ENCODE measurements at regions not wholly inside any gene's neighbourhood (a gene's known extent, or its start where the extent isn't known, plus 50 kb on each side); places are given as distances from the start of the nearest gene placed in this dataset.

- H3K23ac ChIP-seq (ENCODE audit: low read length in 2 of 2) = no peak overlapping the region
- H3K9ac ChIP-seq (ENCODE audit: low read length) = no peak overlapping the region
- peak overlapping the region; percentile 13 for H3K4me2 ChIP-seq (ENCODE audit: low read length, poor library complexity, severe bottlenecking)
- no peak overlapping the region for H2BK120ac ChIP-seq (ENCODE audit: low read depth, low read length)
- H2AK5ac ChIP-seq (ENCODE audit: low read length, severe bottlenecking) = no peak overlapping the region
- no peak overlapping the region for H4K8ac ChIP-seq (ENCODE audit: low read length)
- no peaks in the 10 kb centered on the region for H3K9me3 ChIP-seq (ENCODE audit: control insufficient read depth, low read length)
- peaks cover 2% of the 10 kb centered on the region for H3K4me1 ChIP-seq (ENCODE audit: control insufficient read depth, insufficient read depth, low read depth, low read length)
- peak overlapping the region in 1 of 2 experiments; percentile 9 for H2BK12ac ChIP-seq (ENCODE audit: low read length in 2 of 2)
- H3K27me3 ChIP-seq (ENCODE audit: control insufficient read depth in 1 of 2, insufficient read depth in 1 of 2, low read length in 2 of 2) = no peaks in the 10 kb centered on the region
- no peak overlapping the region for H4K91ac ChIP-seq (ENCODE audit: low read length)
- H3K14ac ChIP-seq (ENCODE audit: low read length in 2 of 2) = no peak overlapping the region
- 43% methylated on average over 14 of the region's 14 CpGs for WGBS
- H3K4me3 ChIP-seq (ENCODE audit: insufficient read depth in 1 of 2, low read depth in 1 of 2, low read length in 2 of 2) = no peak overlapping the region
- H2AFZ ChIP-seq (ENCODE audit: low read depth, low read length) = no peak overlapping the region
- H3K79me1 ChIP-seq (replicated peaks; ENCODE audit: low read length, poor library complexity, severe bottlenecking) = no peaks in the 10 kb centered on the region
- no peak overlapping the region for H3K4ac ChIP-seq (ENCODE audit: low read depth in 1 of 2, low read length in 2 of 2)
- H3K36me3 ChIP-seq (ENCODE audit: control insufficient read depth in 1 of 2, insufficient read depth in 2 of 2, low read depth in 1 of 2, low read length in 2 of 2) = no peaks in the 10 kb centered on the region
- peak overlapping the region; percentile 93 for H2BK5ac ChIP-seq (ENCODE audit: low read depth, low read length, poor library complexity, severe bottlenecking)
- H3K27ac ChIP-seq (ENCODE audit: low read length, poor library complexity, severe bottlenecking) = peak overlapping the region; percentile 95
- peak; percentile 32 for DNase-seq
- no peak overlapping the region for H3K18ac ChIP-seq (ENCODE audit: low read depth in 1 of 2, low read length in 2 of 2)
- H2BK15ac ChIP-seq (ENCODE audit: low read depth, poor library complexity, severe bottlenecking) = no peak overlapping the region
These were observed 176.8 kb downstream of the GXYLT1 start for GRCh38 chr12:41967668-41968500.

GRCh38 chr12:41966916-41967315 is 177.8 kb downstream of the GXYLT1 start:
- peaks cover 2% of the 10 kb centered on the region for H3K4me1 ChIP-seq (ENCODE audit: control insufficient read depth, insufficient read depth, low read depth, low read length)
- H2BK15ac ChIP-seq (ENCODE audit: low read depth, poor library complexity, severe bottlenecking) = no peak overlapping the region
- no peak overlapping the region for H3K4me2 ChIP-seq (ENCODE audit: low read length, poor library complexity, severe bottlenecking)
- 98% methylated on average over 2 of the region's 2 CpGs for WGBS
- H3K27ac ChIP-seq (ENCODE audit: low read length, poor library complexity, severe bottlenecking) = peak overlapping the region; percentile 95
- H2BK5ac ChIP-seq (ENCODE audit: low read depth, low read length, poor library complexity, severe bottlenecking) = no peak overlapping the region
- no peak overlapping the region for H4K91ac ChIP-seq (ENCODE audit: low read length)
- no peak for DNase-seq
- no peak overlapping the region for H3K4me3 ChIP-seq (ENCODE audit: insufficient read depth in 1 of 2, low read depth in 1 of 2, low read length in 2 of 2)
- H4K8ac ChIP-seq (ENCODE audit: low read length) = no peak overlapping the region
- no peaks in the 10 kb centered on the region for H3K36me3 ChIP-seq (ENCODE audit: control insufficient read depth in 1 of 2, insufficient read depth in 2 of 2, low read depth in 1 of 2, low read length in 2 of 2)
- H3K14ac ChIP-seq (ENCODE audit: low read length in 2 of 2) = no peak overlapping the region
- H3K9ac ChIP-seq (ENCODE audit: low read length) = no peak overlapping the region
- no peak overlapping the region for H2BK12ac ChIP-seq (ENCODE audit: low read length in 2 of 2)
- H3K18ac ChIP-seq (ENCODE audit: low read depth in 1 of 2, low read length in 2 of 2) = no peak overlapping the region
- no peak overlapping the region for H2AFZ ChIP-seq (ENCODE audit: low read depth, low read length)
- no peaks in the 10 kb centered on the region for H3K79me1 ChIP-seq (replicated peaks; ENCODE audit: low read length, poor library complexity, severe bottlenecking)
- H3K23ac ChIP-seq (ENCODE audit: low read length in 2 of 2) = no peak overlapping the region
- H3K9me3 ChIP-seq (ENCODE audit: control insufficient read depth, low read length) = no peaks in the 10 kb centered on the region
- H3K27me3 ChIP-seq (ENCODE audit: control insufficient read depth in 1 of 2, insufficient read depth in 1 of 2, low read length in 2 of 2) = no peaks in the 10 kb centered on the region
- no peak overlapping the region for H2AK5ac ChIP-seq (ENCODE audit: low read length, severe bottlenecking)
- no peak overlapping the region for H2BK120ac ChIP-seq (ENCODE audit: low read depth, low read length)
- no peak overlapping the region for H3K4ac ChIP-seq (ENCODE audit: low read depth in 1 of 2, low read length in 2 of 2)

GRCh38 chr12:41966001-41966400 is 178.7 kb downstream of the GXYLT1 start:
- H3K14ac ChIP-seq (ENCODE audit: low read length in 2 of 2) = no peak overlapping the region
- no peak overlapping the region for H3K9ac ChIP-seq (ENCODE audit: low read length)
- H4K91ac ChIP-seq (ENCODE audit: low read length) = no peak overlapping the region
- DNase-seq = no peak
- H3K27me3 ChIP-seq (ENCODE audit: control insufficient read depth in 1 of 2, insufficient read depth in 1 of 2, low read length in 2 of 2) = no peaks in the 10 kb centered on the region
- no peak overlapping the region for H3K27ac ChIP-seq (ENCODE audit: low read length, poor library complexity, severe bottlenecking)
- H3K9me3 ChIP-seq (ENCODE audit: control insufficient read depth, low read length) = no peaks in the 10 kb centered on the region
- H3K4me1 ChIP-seq (ENCODE audit: control insufficient read depth, insufficient read depth, low read depth, low read length) = peaks cover 2% of the 10 kb centered on the region
- no peak overlapping the region for H2AFZ ChIP-seq (ENCODE audit: low read depth, low read length)
- 87% methylated on average over 2 of the region's 2 CpGs for WGBS
- H2BK15ac ChIP-seq (ENCODE audit: low read depth, poor library complexity, severe bottlenecking) = no peak overlapping the region
- H2BK12ac ChIP-seq (ENCODE audit: low read length in 2 of 2) = no peak overlapping the region
- H3K23ac ChIP-seq (ENCODE audit: low read length in 2 of 2) = no peak overlapping the region
- peak overlapping the region; percentile 95 for H2AK5ac ChIP-seq (ENCODE audit: low read length, severe bottlenecking)
- no peak overlapping the region for H4K8ac ChIP-seq (ENCODE audit: low read length)
- H3K79me1 ChIP-seq (replicated peaks; ENCODE audit: low read length, poor library complexity, severe bottlenecking) = no peaks in the 10 kb centered on the region
- no peak overlapping the region for H2BK120ac ChIP-seq (ENCODE audit: low read depth, low read length)
- no peaks in the 10 kb centered on the region for H3K36me3 ChIP-seq (ENCODE audit: control insufficient read depth in 1 of 2, insufficient read depth in 2 of 2, low read depth in 1 of 2, low read length in 2 of 2)
- no peak overlapping the region for H2BK5ac ChIP-seq (ENCODE audit: low read depth, low read length, poor library complexity, severe bottlenecking)
- H3K4me2 ChIP-seq (ENCODE audit: low read length, poor library complexity, severe bottlenecking) = no peak overlapping the region
- H3K4me3 ChIP-seq (ENCODE audit: insufficient read depth in 1 of 2, low read depth in 1 of 2, low read length in 2 of 2) = no peak overlapping the region
- no peak overlapping the region for H3K4ac ChIP-seq (ENCODE audit: low read depth in 1 of 2, low read length in 2 of 2)
- peak overlapping the region in 1 of 2 experiments; percentile 21 for H3K18ac ChIP-seq (ENCODE audit: low read depth in 1 of 2, low read length in 2 of 2)

- peaks cover 2% of the 10 kb centered on the region for H3K4me1 ChIP-seq (ENCODE audit: control insufficient read depth, insufficient read depth, low read depth, low read length)
- no peak overlapping the region for H2BK12ac ChIP-seq (ENCODE audit: low read length in 2 of 2)
- no peaks in the 10 kb centered on the region for H3K36me3 ChIP-seq (ENCODE audit: control insufficient read depth in 1 of 2, insufficient read depth in 2 of 2, low read depth in 1 of 2, low read length in 2 of 2)
- no peak overlapping the region for H3K27ac ChIP-seq (ENCODE audit: low read length, poor library complexity, severe bottlenecking)
- 97% methylated on average over 2 of the region's 2 CpGs for WGBS
- no peak overlapping the region for H4K91ac ChIP-seq (ENCODE audit: low read length)
- H3K4me3 ChIP-seq (ENCODE audit: insufficient read depth in 1 of 2, low read depth in 1 of 2, low read length in 2 of 2) = no peak overlapping the region
- DNase-seq = no peak
- H3K23ac ChIP-seq (ENCODE audit: low read length in 2 of 2) = no peak overlapping the region
- H2AFZ ChIP-seq (ENCODE audit: low read depth, low read length) = no peak overlapping the region
- no peak overlapping the region for H3K4ac ChIP-seq (ENCODE audit: low read depth in 1 of 2, low read length in 2 of 2)
- no peak overlapping the region for H3K9ac ChIP-seq (ENCODE audit: low read length)
- no peak overlapping the region for H2BK120ac ChIP-seq (ENCODE audit: low read depth, low read length)
- no peak overlapping the region for H3K18ac ChIP-seq (ENCODE audit: low read depth in 1 of 2, low read length in 2 of 2)
- no peak overlapping the region for H2BK15ac ChIP-seq (ENCODE audit: low read depth, poor library complexity, severe bottlenecking)
- no peak overlapping the region for H3K4me2 ChIP-seq (ENCODE audit: low read length, poor library complexity, severe bottlenecking)
- H2BK5ac ChIP-seq (ENCODE audit: low read depth, low read length, poor library complexity, severe bottlenecking) = no peak overlapping the region
- no peak overlapping the region for H4K8ac ChIP-seq (ENCODE audit: low read length)
- no peaks in the 10 kb centered on the region for H3K79me1 ChIP-seq (replicated peaks; ENCODE audit: low read length, poor library complexity, severe bottlenecking)
- no peak overlapping the region for H3K14ac ChIP-seq (ENCODE audit: low read length in 2 of 2)
- no peaks in the 10 kb centered on the region for H3K9me3 ChIP-seq (ENCODE audit: control insufficient read depth, low read length)
- H2AK5ac ChIP-seq (ENCODE audit: low read length, severe bottlenecking) = no peak overlapping the region
- H3K27me3 ChIP-seq (ENCODE audit: control insufficient read depth in 1 of 2, insufficient read depth in 1 of 2, low read length in 2 of 2) = no peaks in the 10 kb centered on the region
These were observed 181.3 kb downstream of the GXYLT1 start for GRCh38 chr12:41963398-41963797.

Measured in mesenchymal stem cell (in vitro differentiated cells and primary cell).